Fibroblast of the conjunctiva (primary cell): ENCODE measurements at regions not wholly inside any gene's neighbourhood (a gene's known extent, or its start where the extent isn't known, plus 50 kb on each side); places are given as distances from the start of the nearest gene placed in this dataset.

Source experiments
- DNase-seq: peaks from one replicate; pipeline ENCODE4 v3.0.0-alpha.2; 2010; ENCODE audit warnings: low read depth

GRCh38 chr9:129506041-129506440, 114.9 kb downstream of the C9orf50 start:
- no peak for DNase-seq

- DNase-seq, result no peak
These were observed 115.5 kb downstream of the C9orf50 start for GRCh38 chr9:129505270-129505902.

- DNase-seq, result no peak
These were observed 116.5 kb downstream of the C9orf50 start for GRCh38 chr9:129504404-129504803.

GRCh38 chr9:129501771-129502319, 119.1 kb downstream of the C9orf50 start:
- DNase-seq, result no peak

- no peak for DNase-seq
These were observed 119.8 kb downstream of the C9orf50 start for GRCh38 chr9:129500863-129501770.

- no peak for DNase-seq
These were observed 120.6 kb downstream of the C9orf50 start for GRCh38 chr9:129500161-129500862.

- no peak for DNase-seq
These were observed 122.2 kb downstream of the C9orf50 start for GRCh38 chr9:129498451-129499384.

- no peak for DNase-seq
These were observed 123.0 kb downstream of the C9orf50 start for GRCh38 chr9:129497813-129498450.

GRCh38 chr9:129497005-129497812, 123.7 kb downstream of the C9orf50 start:
- DNase-seq, result no peak

GRCh38 chr9:129496473-129497004, 124.4 kb downstream of the C9orf50 start:
- peak; percentile 92 for DNase-seq

GRCh38 chr9:129495620-129496472, 125.1 kb downstream of the C9orf50 start:
- DNase-seq, result peak; percentile 81

GRCh38 chr9:129494113-129494789, 126.7 kb downstream of the C9orf50 start:
- no peak for DNase-seq

GRCh38 chr9:129493706-129494047, 127.2 kb downstream of the C9orf50 start:
- DNase-seq, result no peak

GRCh38 chr9:129493002-129493705, 127.7 kb downstream of the C9orf50 start:
- DNase-seq, result no peak

- DNase-seq, result no peak
These were observed 129.4 kb downstream of the C9orf50 start for GRCh38 chr9:129491487-129491855.

- no peak for DNase-seq
These were observed 130.1 kb downstream of the C9orf50 start for GRCh38 chr9:129490583-129491486.
